ENCODE measurements at regions not wholly inside any gene's neighbourhood (a gene's known extent, or its start where the extent isn't known, plus 50 kb on each side); places are given as distances from the start of the nearest gene placed in this dataset.

- TF ChIP-seq POLR2A (IDR thresholded peaks at IDR 0.05; ENCODE audit: low read depth, low read length): no peak
Measured at GRCh38 chrX:69060631-69061408, 104.4 kb downstream of the PJA1 start (continued).

GRCh38 chrX:69055193-69055592 lies 110.1 kb downstream of the PJA1 start:
- in situ Hi-C loops (cut with MboI; ENCODE audit: low sequenced_read_pairs): no loop called here
- TF ChIP-seq MAZ (IDR thresholded peaks at IDR 0.05; ENCODE audit: borderline replicate concordance, low read depth, low read length) (no peak), CHD1 (IDR thresholded peaks at IDR 0.05; ENCODE audit: low read depth, low read length) (no peak), CEBPB (IDR thresholded peaks at IDR 0.05; ENCODE audit: low read depth, low read length) (no peak), SMC3 (IDR thresholded peaks at IDR 0.05; ENCODE audit: low read depth, low read length) (no peak), RCOR1 (IDR thresholded peaks at IDR 0.05; ENCODE audit: insufficient replicate concordance, low read length) (no peak), POLR2A (IDR thresholded peaks at IDR 0.05; ENCODE audit: low read depth, low read length) (no peak), USF2 (IDR thresholded peaks at IDR 0.05; ENCODE audit: low read depth, low read length) (no peak), RAD21 (IDR thresholded peaks at IDR 0.05; ENCODE audit: low read length) (no peak), NFE2L2 (IDR thresholded peaks at IDR 0.05; ENCODE audit: low read depth, low read length) (no peak), CTCF (conservative IDR thresholded peaks at IDR 0.05; ENCODE audit: low read depth, low read length) (no peak), ELK1 (IDR thresholded peaks at IDR 0.05; ENCODE audit: borderline replicate concordance, low read depth, low read length) (no peak), MAFK (IDR thresholded peaks at IDR 0.05; ENCODE audit: low read depth, low read length) (no peak), BHLHE40 (IDR thresholded peaks at IDR 0.05; ENCODE audit: low read depth, low read length) (no peak)

More at GRCh38 chrX:69055193-69055592, 110.1 kb downstream of the PJA1 start:
- H3K4me3 ChIP-seq (ENCODE audit: insufficient read depth, low read depth, low read length): no peak overlapping the region
- no peak overlapping the region for H3K14ac ChIP-seq (replicated peaks; ENCODE audit: low read depth, low read length)
- H4K91ac ChIP-seq (ENCODE audit: insufficient read depth, low read depth, low read length): no peak overlapping the region
- no peak overlapping the region for H3K56ac ChIP-seq (ENCODE audit: extremely low read depth, insufficient read depth, low read length)
- no peak for ATAC-seq (ENCODE audit: low read depth)
- H2AK9ac ChIP-seq (replicated peaks; ENCODE audit: low read depth, low read length, poor library complexity): no peak overlapping the region
- no peak overlapping the region for H3K27ac ChIP-seq (ENCODE audit: insufficient read depth, low read length)
- no peak overlapping the region for H3K9ac ChIP-seq (ENCODE audit: low read depth, low read length)
- no peak overlapping the region for H2BK120ac ChIP-seq (ENCODE audit: low read depth, low read length)
- no peak overlapping the region for H3K4ac ChIP-seq (ENCODE audit: low read depth, low read length)
- intact Hi-C loops (cut with micrococcal nuclease) (no loop called here), dilution Hi-C loops (cut with HindIII; ENCODE audit: low sequenced_read_pairs, unreplicated experiment) (no loop called here)
- H3K9me1 ChIP-seq (ENCODE audit: insufficient read depth, low read length): no peaks in the 10 kb centered on the region
- WGBS, 2 experiments (ENCODE audit: extremely low coverage in 2 of 2, insufficient read length in 1 of 2): 47% methylated on average over 3 of the region's 3 CpGs; no CpG with 5 or more reads in 1 of the 2 experiments
- no peaks in the 10 kb centered on the region for H3K79me1 ChIP-seq (ENCODE audit: low read depth in 1 of 2, low read length in 2 of 2)
- H3K36me3 ChIP-seq (ENCODE audit: control insufficient read depth, insufficient read depth, low read length): no peaks in the 10 kb centered on the region
- no peak overlapping the region for H2AK5ac ChIP-seq (ENCODE audit: low read depth, low read length)
- no peak overlapping the region for H3K23ac ChIP-seq (ENCODE audit: low read depth, low read length)
- H3K9me3 ChIP-seq (ENCODE audit: control insufficient read depth, insufficient read depth, low read length): peaks cover 5% of the 10 kb centered on the region; the same call in 1 of the 2 replicates
- no peak overlapping the region for H2BK15ac ChIP-seq (ENCODE audit: low read depth, low read length)
- POLR2A ChIA-PET (ENCODE audit: unreplicated experiment): no interaction called here
- H3K4me2 ChIP-seq (ENCODE audit: low read depth, low read length): no peak overlapping the region
- no peak overlapping the region for H2BK20ac ChIP-seq (ENCODE audit: low read depth, low read length)
- no peak overlapping the region for H4K5ac ChIP-seq (ENCODE audit: low read depth, low read length)
- H3K27me3 ChIP-seq (ENCODE audit: control insufficient read depth, insufficient read depth, low read length): peaks cover 13% of the 10 kb centered on the region
- no peaks in the 10 kb centered on the region for H3K4me1 ChIP-seq (ENCODE audit: control insufficient read depth, insufficient read depth, low read length)
- BruUV-seq (replicated peaks): no TSS peak
- DNase-seq: no peak
- CTCF ChIA-PET: interaction anchor here (0.6 kb wide), 1 partner anchor 100 kb away, joined by 4 read pairs; no protein-coding TSS in a partner anchor
- no peak overlapping the region for H2BK5ac ChIP-seq (ENCODE audit: low read depth, low read length, poor library complexity, severe bottlenecking)
- no peak overlapping the region for H4K8ac ChIP-seq (ENCODE audit: low read depth in 2 of 2, low read length in 2 of 2)
- no peaks in the 10 kb centered on the region for H4K20me1 ChIP-seq (ENCODE audit: insufficient read depth, low read length)
- no peak overlapping the region for H2AFZ ChIP-seq (replicated peaks; ENCODE audit: low read length, poor library complexity)
- no peak overlapping the region for H3K18ac ChIP-seq (ENCODE audit: low read depth, low read length)

All from IMR-90 (cell line).